Activated CD4-positive, alpha-beta T cell treated with anti-CD3 and anti-CD28 coated beads, Interleukin-2, Interleukin-6, amounts not matched to agents 100 ng/mL and 50 ng/mL, durations not matched to agents 16 hours and 8 hours (primary cell): ENCODE measurements at regions not wholly inside any gene's neighbourhood (a gene's known extent, or its start where the extent isn't known, plus 50 kb on each side); places are given as distances from the start of the nearest gene placed in this dataset.
"Not testable (repeated sequence)": the region's sequence is repeated elsewhere in the genome, so short reads cannot be mapped to it uniquely, and the experiment has no call there.

Experiments
- DNase-seq: peaks from one replicate; pipeline ENCODE4 v3.0.0-alpha.2; 2020

GRCh38 chr1:81314513-81315233 lies 486.1 kb upstream of the ADGRL2 start:
- no peak for DNase-seq

- no peak for DNase-seq
Observed at GRCh38 chr1:81313289-81313688, 487.4 kb upstream of the ADGRL2 start.

- no peak for DNase-seq
Observed at GRCh38 chr1:81312272-81312754, 488.4 kb upstream of the ADGRL2 start.

- no peak for DNase-seq
Observed at GRCh38 chr1:81310250-81310649, 490.5 kb upstream of the ADGRL2 start.

GRCh38 chr1:81308191-81308590 lies 492.5 kb upstream of the ADGRL2 start:
- DNase-seq: no peak

GRCh38 chr1:81307786-81308185 lies 492.9 kb upstream of the ADGRL2 start:
- DNase-seq: no peak

- DNase-seq: no peak
Observed at GRCh38 chr1:81305997-81306452, 494.7 kb upstream of the ADGRL2 start.

GRCh38 chr1:81304187-81304586 lies 496.5 kb upstream of the ADGRL2 start:
- no peak for DNase-seq

GRCh38 chr1:81299892-81300291 lies 500.8 kb upstream of the ADGRL2 start:
- DNase-seq: no peak

- DNase-seq: no peak
Observed at GRCh38 chr1:81298266-81298665, 502.5 kb upstream of the ADGRL2 start.

- DNase-seq: no peak
Observed at GRCh38 chr1:81296601-81297000, 504.1 kb upstream of the ADGRL2 start.

GRCh38 chr1:81290326-81290725 lies 510.4 kb upstream of the ADGRL2 start:
- DNase-seq: no peak

GRCh38 chr1:81288689-81289088 lies 512.0 kb upstream of the ADGRL2 start:
- no peak for DNase-seq

GRCh38 chr1:81287411-81288080 lies 513.2 kb upstream of the ADGRL2 start:
- DNase-seq: no peak

- no peak for DNase-seq
Observed at GRCh38 chr1:81270051-81270450, 530.7 kb upstream of the ADGRL2 start.

GRCh38 chr1:81264976-81265375 lies 535.8 kb upstream of the ADGRL2 start:
- no peak for DNase-seq

- DNase-seq: no peak
Observed at GRCh38 chr1:81259625-81260411, 540.9 kb upstream of the ADGRL2 start.

GRCh38 chr1:81254560-81254959 lies 546.2 kb upstream of the ADGRL2 start:
- no peak for DNase-seq

GRCh38 chr1:81254068-81254467 lies 546.7 kb upstream of the ADGRL2 start:
- no peak for DNase-seq

- no peak for DNase-seq
Observed at GRCh38 chr1:81252471-81253151, 548.1 kb upstream of the ADGRL2 start.

- not testable (repeated sequence) for DNase-seq
Observed at GRCh38 chr1:81250825-81251224, 549.9 kb upstream of the ADGRL2 start.

GRCh38 chr1:81245084-81245715 lies 555.5 kb upstream of the ADGRL2 start:
- not testable (repeated sequence) for DNase-seq
